HCT116 (cell line): ENCODE measurements at regions not wholly inside any gene's neighbourhood (a gene's known extent, or its start where the extent isn't known, plus 50 kb on each side); places are given as distances from the start of the nearest gene placed in this dataset.
"Not testable (repeated sequence)": the region's sequence is repeated elsewhere in the genome, so short reads cannot be mapped to it uniquely, and the experiment has no call there.

ENCODE experiments used
- ATAC-seq: fragments of 200-7000 bp; cut with Tn5 transposase; 2 replicates; pipeline ENCODE4 v1.9.1; 2020; ENCODE audit warnings: mild to moderate bottlenecking, moderate library complexity
- BruUV-seq: library from RNA; stranded (reverse); fragments of 400-500 nt; replicated peaks from 2 replicates; lab custom pipeline; 2021; lab: Mats Ljungman, UMichigan
- CTCF ChIA-PET: fragments of 300-600 bp; sonication (Branson Sonifier 250); formaldehyde crosslinking; loops from one replicate; lab custom pipeline; 2021; ENCODE audit warnings: antibody characterized with exemption; lab: Charles Lee
- POLR2A ChIA-PET: fragments of 300-600, 350-600 bp; sonication (Branson Sonifier 250); formaldehyde crosslinking; loops from one replicate; lab custom pipeline; 2021; ENCODE audit warnings: antibody characterized with exemption; lab: Charles Lee
- RAD21 ChIA-PET, 2 experiments: fragments of 300-600 bp; sonication (Branson Sonifier 250); formaldehyde crosslinking; loops; one replicate each; lab custom pipeline; 2023; ENCODE audit warnings: low total read pairs in 2 of 2; ENCODE audit not compliant: uncharacterized antibody in 2 of 2, unreplicated experiment in 2 of 2, low non-redundant PET in 1 of 2; lab: Charles Lee
- DNase-seq: peaks from one replicate; pipeline ENCODE4 v3.0.0-alpha.2; 2010; ENCODE audit warnings: low read depth, low spot score
- H2AFZ ChIP-seq: fragments of 200-600 bp; shearing (Covaris generic), sonication (generic); 2 replicates; pipeline ENCODE4 v1.6.1; 2017; ENCODE audit warnings: low read depth, mixed run types, mixed read lengths, antibody characterized with exemption, low read length; ENCODE audit not compliant: poor library complexity, severe bottlenecking
- H3K27ac ChIP-seq: 2 replicates; pipeline ENCODE4 v1.5.1; 2012; ENCODE audit warnings: low read depth, low read length
- H3K27me3 ChIP-seq: fragments of 200-600 bp; sonication (generic); 2 replicates; pipeline ENCODE4 v1.6.1; 2016; ENCODE audit warnings: mixed run types, low read length, mixed read lengths; ENCODE audit not compliant: insufficient read depth
- H3K36me3 ChIP-seq, 2 experiments: fragments of 200-500 bp in 1 of 2; fragments of 200-600 bp in 1 of 2; sonication (Bioruptor generic) in 1 of 2; sonication (generic) in 1 of 2; 2 replicates each; pipeline versions ENCODE4 v1.5.1 to v1.6.1; 2014 to 2016; ENCODE audit warnings: low read length in 2 of 2, inconsistent platforms in 1 of 2, mixed read lengths in 1 of 2, mixed run types in 1 of 2; ENCODE audit not compliant: insufficient read depth in 2 of 2, control insufficient read depth in 1 of 2
- H3K4me1 ChIP-seq, 2 experiments: fragments of 200-600 bp in 1 of 2; sonication (generic) in 1 of 2; 2 replicates each; pipeline versions ENCODE4 v1.5.1 to v1.6.1; 2012 to 2017; ENCODE audit warnings: low read length in 2 of 2, inconsistent platforms in 1 of 2, mild to moderate bottlenecking in 1 of 2, mixed read lengths in 1 of 2, mixed run types in 1 of 2, moderate library complexity in 1 of 2; ENCODE audit not compliant: insufficient read depth in 2 of 2, control insufficient read depth in 1 of 2
- H3K4me2 ChIP-seq: fragments of 200-600 bp; sonication (generic); 2 replicates; pipeline ENCODE4 v1.6.1; 2017; ENCODE audit warnings: mixed run types, low read length, mixed read lengths
- H3K4me3 ChIP-seq, 2 experiments: fragments of 200-600 bp in 1 of 2; sonication (generic) in 1 of 2; replicated peaks in 1 of 2; 2 replicates each; pipeline ENCODE4 v1.5.1; 2011 to 2016; ENCODE audit warnings: low read length in 2 of 2, control low read depth in 1 of 2, low read depth in 1 of 2, mild to moderate bottlenecking in 1 of 2, mixed read lengths in 1 of 2, mixed run types in 1 of 2
- H3K79me2 ChIP-seq: fragments of 200-600 bp; sonication (generic); 2 replicates; pipeline ENCODE4 v1.6.1; 2017; ENCODE audit warnings: mild to moderate bottlenecking, mixed run types, low read length, moderate library complexity, mixed read lengths; ENCODE audit not compliant: insufficient read depth
- H3K9ac ChIP-seq: fragments of 200-600 bp; sonication (generic); 2 replicates; pipeline ENCODE4 v1.6.1; 2016; ENCODE audit warnings: low read length, mixed read lengths
- H3K9me2 ChIP-seq: fragments of 200-600 bp; sonication (generic), shearing (Covaris generic); 2 replicates; pipeline ENCODE4 v1.6.1; 2017; ENCODE audit warnings: mixed run types, mild to moderate bottlenecking, moderate library complexity; ENCODE audit not compliant: insufficient read depth
- H3K9me3 ChIP-seq, 2 experiments: fragments of 200-500 bp in 1 of 2; fragments of 200-600 bp in 1 of 2; sonication (Bioruptor generic) in 1 of 2; sonication (generic) in 1 of 2; 2 replicates each; pipeline ENCODE4 v1.6.1; 2014 to 2017; ENCODE audit warnings: low read length in 2 of 2, mixed read lengths in 2 of 2, inconsistent platforms in 1 of 2, low read depth in 1 of 2, mild to moderate bottlenecking in 1 of 2, mixed run types in 1 of 2, moderate library complexity in 1 of 2; ENCODE audit not compliant: control insufficient read depth in 1 of 2, insufficient read depth in 1 of 2
- H4K20me1 ChIP-seq: fragments of 200-600 bp; sonication (generic), shearing (Covaris generic); 2 replicates; pipeline ENCODE4 v1.6.1; 2017; ENCODE audit warnings: mixed run types, mild to moderate bottlenecking, moderate library complexity; ENCODE audit not compliant: insufficient read depth
- CEBPB ChIP-seq: IDR thresholded peaks from 2 replicates; pipeline ENCODE4 v1.6.1; 2012; ENCODE audit warnings: low read depth
- EGR1 ChIP-seq: IDR thresholded peaks from 2 replicates; pipeline ENCODE4 v1.6.1; 2012; ENCODE audit warnings: low read depth
- ELF1 ChIP-seq: IDR thresholded peaks from 2 replicates; pipeline ENCODE4 v1.6.1; 2012; ENCODE audit warnings: low read depth, borderline replicate concordance
- EZH2 ChIP-seq: fragments of 200-600 bp; sonication (generic); IDR thresholded peaks from 2 replicates; pipeline ENCODE4 v1.6.1; 2017; ENCODE audit warnings: antibody characterized with exemption, mixed run types
- EZH2phosphoT487 ChIP-seq: fragments of 200-600 bp; IDR thresholded peaks from 2 replicates; pipeline ENCODE4 v1.6.1; 2018; ENCODE audit warnings: antibody characterized with exemption, borderline replicate concordance
- POLR2AphosphoS5 ChIP-seq: IDR thresholded peaks from 2 replicates; pipeline ENCODE4 v1.6.1; 2011; ENCODE audit warnings: mild to moderate bottlenecking, low read depth, low read length, moderate library complexity
- RAD21 ChIP-seq: IDR thresholded peaks from 2 replicates; pipeline ENCODE4 v1.6.1; 2012; ENCODE audit warnings: low read depth, mild to moderate bottlenecking
- SIN3A ChIP-seq: IDR thresholded peaks from 2 replicates; pipeline ENCODE4 v1.6.1; 2012; ENCODE audit warnings: low read depth
- SP1 ChIP-seq: IDR thresholded peaks from 2 replicates; pipeline ENCODE4 v1.6.1; 2012; ENCODE audit warnings: low read depth
- SRF ChIP-seq: IDR thresholded peaks from 2 replicates; pipeline ENCODE4 v1.6.1; 2012; ENCODE audit warnings: low read depth
- YY1 ChIP-seq: IDR thresholded peaks from 2 replicates; pipeline ENCODE4 v1.6.1; 2011; ENCODE audit warnings: low read length, low read depth, moderate library complexity, mild to moderate bottlenecking; ENCODE audit not compliant: insufficient replicate concordance; ENCODE audit errors: extremely low read depth
- ZFX ChIP-seq: fragments of 450-650 bp; IDR thresholded peaks from 2 replicates; pipeline ENCODE4 v1.6.1; 2017
- ZNF274 ChIP-seq: fragments of 200-500 bp; sonication (Bioruptor generic); IDR thresholded peaks from 2 replicates; pipeline ENCODE4 v1.6.1; 2014; ENCODE audit warnings: mild to moderate bottlenecking, low read depth, low read length, inconsistent platforms
- intact Hi-C: fragments of 100-400 bp; cut with micrococcal nuclease; formaldehyde crosslinking; loops from 2 replicates; pipeline ENCODE4 v1.10.0; 2022
- TF ChIP-seq, protein P1 (sequence below): IDR thresholded peaks from 2 replicates; pipeline ENCODE4 v1.6.1; 2012
- TF ChIP-seq, protein P2 (sequence below): IDR thresholded peaks from 2 replicates; pipeline ENCODE4 v1.6.1; 2012; ENCODE audit warnings: low read depth

DNA sequence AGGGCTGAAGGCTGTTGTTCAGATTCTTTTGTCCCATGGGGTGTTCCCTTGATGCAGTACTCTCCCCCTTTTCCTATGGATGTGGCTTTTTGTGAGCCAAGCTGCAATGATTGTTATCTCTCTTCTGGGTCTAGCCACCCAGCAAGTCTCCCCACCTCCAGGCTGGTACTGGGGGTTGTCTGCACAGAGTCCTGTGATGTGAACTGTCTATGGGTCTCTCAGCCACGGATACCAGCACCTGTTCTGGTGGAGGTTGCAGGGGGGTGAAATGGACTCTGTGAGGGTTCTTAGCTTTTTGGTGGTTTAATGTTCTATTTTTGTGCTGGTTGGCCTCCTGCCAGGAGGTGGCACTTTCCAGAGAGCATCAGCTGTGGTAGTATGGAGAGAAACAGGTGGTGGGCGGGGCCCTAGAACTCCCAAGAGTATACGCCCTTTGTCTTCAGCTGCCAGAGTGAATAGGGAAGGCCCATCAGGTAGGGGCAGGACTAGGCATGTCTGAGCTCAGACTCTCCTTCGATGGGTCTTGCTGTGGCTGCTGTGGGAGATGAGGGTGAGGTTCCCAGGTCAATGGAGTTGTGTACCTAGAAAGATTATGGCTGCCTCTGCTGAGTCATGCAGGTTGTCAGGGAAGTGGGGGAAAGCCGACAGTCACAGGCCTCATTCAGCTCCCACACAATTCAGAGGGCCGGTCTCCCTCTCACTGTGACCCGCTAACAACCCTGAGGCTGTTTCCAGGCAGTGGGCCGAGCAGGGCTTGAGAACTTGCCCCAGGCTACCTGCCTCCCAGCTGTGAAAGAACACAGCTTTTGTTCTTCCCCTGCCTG is 87.4 kb downstream of the DLEU7 start:
- H3K36me3 ChIP-seq, H3K9me3 ChIP-seq, H2AFZ ChIP-seq, DNase-seq, CTCF ChIA-PET, POLR2A ChIA-PET, BruUV-seq, H3K9me2 ChIP-seq, H3K79me2 ChIP-seq, H4K20me1 ChIP-seq, RAD21 ChIA-PET, ATAC-seq, H3K4me2 ChIP-seq, H3K4me1 ChIP-seq, H3K9ac ChIP-seq, H3K27me3 ChIP-seq, intact Hi-C loops, H3K4me3 ChIP-seq: not testable (repeated sequence)
- H3K27ac ChIP-seq, result peak overlapping the region; percentile 2; the same call in 1 of the 2 replicates

DNA sequence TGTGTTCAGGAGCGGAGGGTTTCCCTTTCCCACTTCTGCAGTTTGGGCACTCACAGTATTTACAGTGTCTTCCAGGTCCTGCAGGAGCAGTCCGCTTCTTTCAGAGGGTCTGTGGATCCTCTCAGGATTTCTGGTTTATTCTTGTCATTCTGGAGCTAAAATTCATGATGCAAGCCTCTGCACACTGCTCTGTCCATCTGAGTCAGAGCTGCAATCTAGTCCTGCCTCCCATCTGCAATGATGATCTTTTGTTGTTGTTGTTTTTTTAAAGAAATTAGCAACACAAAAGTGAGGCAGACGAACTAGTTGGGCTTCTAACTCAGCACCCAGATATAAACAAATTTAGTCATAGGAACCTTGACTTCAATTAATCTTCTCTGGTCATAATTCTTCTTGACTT is 86.5 kb downstream of the DLEU7 start:
- no TSS peak for BruUV-seq
- peaks cover 6 to 8% of the 10 kb centered on the region in 2 experiments; a peak in 2 of 4 replicates for H3K4me1 ChIP-seq
- H3K9me3 ChIP-seq, result peaks cover 0 to 9% of the 10 kb centered on the region in 2 experiments; a peak in 1 of 4 replicates
- no peaks in the 10 kb centered on the region for H3K36me3 ChIP-seq
- TF ChIP-seq ZNF274, result no peak
- no peak for TF ChIP-seq POLR2AphosphoS5
- TF ChIP-seq EGR1, result no peak
- no peak for TF ChIP-seq SP1
- TF ChIP-seq, protein P1, sequence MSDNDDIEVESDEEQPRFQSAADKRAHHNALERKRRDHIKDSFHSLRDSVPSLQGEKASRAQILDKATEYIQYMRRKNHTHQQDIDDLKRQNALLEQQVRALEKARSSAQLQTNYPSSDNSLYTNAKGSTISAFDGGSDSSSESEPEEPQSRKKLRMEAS, result no peak
- no peak for TF ChIP-seq CEBPB
- TF ChIP-seq YY1, result no peak
- no peak for TF ChIP-seq SRF
- no peak for TF ChIP-seq SIN3A
- TF ChIP-seq RAD21, result no peak
- TF ChIP-seq EZH2phosphoT487, result no peak
- TF ChIP-seq, protein P2, sequence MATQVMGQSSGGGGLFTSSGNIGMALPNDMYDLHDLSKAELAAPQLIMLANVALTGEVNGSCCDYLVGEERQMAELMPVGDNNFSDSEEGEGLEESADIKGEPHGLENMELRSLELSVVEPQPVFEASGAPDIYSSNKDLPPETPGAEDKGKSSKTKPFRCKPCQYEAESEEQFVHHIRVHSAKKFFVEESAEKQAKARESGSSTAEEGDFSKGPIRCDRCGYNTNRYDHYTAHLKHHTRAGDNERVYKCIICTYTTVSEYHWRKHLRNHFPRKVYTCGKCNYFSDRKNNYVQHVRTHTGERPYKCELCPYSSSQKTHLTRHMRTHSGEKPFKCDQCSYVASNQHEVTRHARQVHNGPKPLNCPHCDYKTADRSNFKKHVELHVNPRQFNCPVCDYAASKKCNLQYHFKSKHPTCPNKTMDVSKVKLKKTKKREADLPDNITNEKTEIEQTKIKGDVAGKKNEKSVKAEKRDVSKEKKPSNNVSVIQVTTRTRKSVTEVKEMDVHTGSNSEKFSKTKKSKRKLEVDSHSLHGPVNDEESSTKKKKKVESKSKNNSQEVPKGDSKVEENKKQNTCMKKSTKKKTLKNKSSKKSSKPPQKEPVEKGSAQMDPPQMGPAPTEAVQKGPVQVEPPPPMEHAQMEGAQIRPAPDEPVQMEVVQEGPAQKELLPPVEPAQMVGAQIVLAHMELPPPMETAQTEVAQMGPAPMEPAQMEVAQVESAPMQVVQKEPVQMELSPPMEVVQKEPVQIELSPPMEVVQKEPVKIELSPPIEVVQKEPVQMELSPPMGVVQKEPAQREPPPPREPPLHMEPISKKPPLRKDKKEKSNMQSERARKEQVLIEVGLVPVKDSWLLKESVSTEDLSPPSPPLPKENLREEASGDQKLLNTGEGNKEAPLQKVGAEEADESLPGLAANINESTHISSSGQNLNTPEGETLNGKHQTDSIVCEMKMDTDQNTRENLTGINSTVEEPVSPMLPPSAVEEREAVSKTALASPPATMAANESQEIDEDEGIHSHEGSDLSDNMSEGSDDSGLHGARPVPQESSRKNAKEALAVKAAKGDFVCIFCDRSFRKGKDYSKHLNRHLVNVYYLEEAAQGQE, result no peak
- no peak for TF ChIP-seq EZH2
- no peak for TF ChIP-seq ZFX
- TF ChIP-seq ELF1, result no peak
- H3K9me2 ChIP-seq, result no peaks in the 10 kb centered on the region
- H2AFZ ChIP-seq, result no peak overlapping the region
- no peak overlapping the region for H3K4me3 ChIP-seq
- no peak overlapping the region for H3K4me2 ChIP-seq
- no peaks in the 10 kb centered on the region for H4K20me1 ChIP-seq
- H3K79me2 ChIP-seq, result no peaks in the 10 kb centered on the region
- ChIA-PET POLR2A (no interaction called here), RAD21 (no interaction called here), CTCF (no interaction called here)
- 0 out of 2 replicates have a peak overlapping the region, but pooled peaks have one; percentile 2 for H3K27ac ChIP-seq
- no peak for DNase-seq
- H3K9ac ChIP-seq, result no peak overlapping the region
- intact Hi-C loops, result no loop called here
- ATAC-seq, result no peak
- H3K27me3 ChIP-seq, result no peaks in the 10 kb centered on the region
